ENCODE measurements at regions not wholly inside any gene's neighbourhood (a gene's known extent, or its start where the extent isn't known, plus 50 kb on each side); places are given as distances from the start of the nearest gene placed in this dataset.

- no peaks in the 10 kb centered on the region for H3K9me3 ChIP-seq
- TF ChIP-seq CTCF (IDR thresholded peaks at IDR 0.05; ENCODE audit: low read depth, low read length): no peak
- no peak for DNase-seq
- no peaks in the 10 kb centered on the region for H3K36me3 ChIP-seq
- no peaks in the 10 kb centered on the region for H3K4me1 ChIP-seq
- H3K27me3 ChIP-seq: no peaks in the 10 kb centered on the region
- H3K4me3 ChIP-seq (ENCODE audit: low read depth, low read length): no peak overlapping the region
These were observed 207.8 kb downstream of the RAB38 start for GRCh38 chr11:87967459-87967858.

GRCh38 chr11:87966694-87967093 lies 208.5 kb downstream of the RAB38 start:
- no peak for TF ChIP-seq CTCF (IDR thresholded peaks at IDR 0.05; ENCODE audit: low read depth, low read length)
- no peaks in the 10 kb centered on the region for H3K9me3 ChIP-seq
- no peak overlapping the region for H3K4me3 ChIP-seq (ENCODE audit: low read depth, low read length)
- H3K27me3 ChIP-seq: no peaks in the 10 kb centered on the region
- no peaks in the 10 kb centered on the region for H3K36me3 ChIP-seq
- H3K4me1 ChIP-seq: no peaks in the 10 kb centered on the region
- DNase-seq: no peak

GRCh38 chr11:87966216-87966615 lies 209.0 kb downstream of the RAB38 start:
- H3K27me3 ChIP-seq: no peaks in the 10 kb centered on the region
- H3K4me1 ChIP-seq: no peaks in the 10 kb centered on the region
- H3K9me3 ChIP-seq: no peaks in the 10 kb centered on the region
- no peak for DNase-seq
- TF ChIP-seq CTCF (IDR thresholded peaks at IDR 0.05; ENCODE audit: low read depth, low read length): no peak
- no peak overlapping the region for H3K4me3 ChIP-seq (ENCODE audit: low read depth, low read length)
- no peaks in the 10 kb centered on the region for H3K36me3 ChIP-seq

- no peak overlapping the region for H3K4me3 ChIP-seq (ENCODE audit: low read depth, low read length)
- no peaks in the 10 kb centered on the region for H3K27me3 ChIP-seq
- H3K4me1 ChIP-seq: no peaks in the 10 kb centered on the region
- H3K9me3 ChIP-seq: no peaks in the 10 kb centered on the region
- DNase-seq: no peak
- H3K36me3 ChIP-seq: no peaks in the 10 kb centered on the region
- TF ChIP-seq CTCF (IDR thresholded peaks at IDR 0.05; ENCODE audit: low read depth, low read length): no peak
These were observed 213.6 kb downstream of the RAB38 start for GRCh38 chr11:87961606-87962005.

- DNase-seq: no peak
- Histone ChIP-seq H3K4me3 (ENCODE audit: low read depth, low read length) (no peak overlapping the region), H3K27me3 (no peaks in the 10 kb centered on the region), H3K9me3 (no peaks in the 10 kb centered on the region), H3K4me1 (no peaks in the 10 kb centered on the region), H3K36me3 (no peaks in the 10 kb centered on the region)
- no peak for TF ChIP-seq CTCF (IDR thresholded peaks at IDR 0.05; ENCODE audit: low read depth, low read length)
These were observed 217.3 kb downstream of the RAB38 start for GRCh38 chr11:87957961-87958360.

- Histone ChIP-seq H3K36me3 (no peaks in the 10 kb centered on the region), H3K4me3 (ENCODE audit: low read depth, low read length) (no peak overlapping the region), H3K9me3 (no peaks in the 10 kb centered on the region), H3K27me3 (no peaks in the 10 kb centered on the region), H3K4me1 (no peaks in the 10 kb centered on the region)
- TF ChIP-seq CTCF (IDR thresholded peaks at IDR 0.05; ENCODE audit: low read depth, low read length): no peak
- DNase-seq: no peak
These were observed 220.8 kb downstream of the RAB38 start for GRCh38 chr11:87954476-87954875.

Data from BE2C (cell line).